Kidney epithelial cell (primary cell): ENCODE measurements at regions not wholly inside any gene's neighbourhood (a gene's known extent, or its start where the extent isn't known, plus 50 kb on each side); places are given as distances from the start of the nearest gene placed in this dataset.
"Not testable (repeated sequence)": the region's sequence is repeated elsewhere in the genome, so short reads cannot be mapped to it uniquely, and the experiment has no call there.

Source experiments
- DNase-seq: peaks from one replicate; pipeline ENCODE4 v3.0.0-alpha.2; 2010; ENCODE audit warnings: low read depth
- H3K27me3 ChIP-seq: 2 replicates; pipeline ENCODE4 v1.6.0; 2011; ENCODE audit warnings: low read length; ENCODE audit not compliant: control insufficient read depth, insufficient read depth
- H3K36me3 ChIP-seq: 2 replicates; pipeline ENCODE4 v1.5.1; 2011; ENCODE audit warnings: low read length; ENCODE audit not compliant: control insufficient read depth, insufficient read depth
- H3K4me3 ChIP-seq: 2 replicates; pipeline ENCODE4 v1.5.1; 2011; ENCODE audit warnings: low read depth, mild to moderate bottlenecking, control low read depth, low read length
- TF ChIP-seq, protein P1 (sequence below): IDR thresholded peaks from 2 replicates; pipeline ENCODE4 v1.5.1; 2011; ENCODE audit warnings: mild to moderate bottlenecking, moderate library complexity, low read length, control low read depth, inconsistent platforms; ENCODE audit not compliant: insufficient read depth, poor library complexity, severe bottlenecking

- DNase-seq, result no peak
- Histone ChIP-seq H3K36me3 (no peaks in the 10 kb centered on the region), H3K4me3 (no peak overlapping the region), H3K27me3 (no peaks in the 10 kb centered on the region)
- TF ChIP-seq, protein P1, sequence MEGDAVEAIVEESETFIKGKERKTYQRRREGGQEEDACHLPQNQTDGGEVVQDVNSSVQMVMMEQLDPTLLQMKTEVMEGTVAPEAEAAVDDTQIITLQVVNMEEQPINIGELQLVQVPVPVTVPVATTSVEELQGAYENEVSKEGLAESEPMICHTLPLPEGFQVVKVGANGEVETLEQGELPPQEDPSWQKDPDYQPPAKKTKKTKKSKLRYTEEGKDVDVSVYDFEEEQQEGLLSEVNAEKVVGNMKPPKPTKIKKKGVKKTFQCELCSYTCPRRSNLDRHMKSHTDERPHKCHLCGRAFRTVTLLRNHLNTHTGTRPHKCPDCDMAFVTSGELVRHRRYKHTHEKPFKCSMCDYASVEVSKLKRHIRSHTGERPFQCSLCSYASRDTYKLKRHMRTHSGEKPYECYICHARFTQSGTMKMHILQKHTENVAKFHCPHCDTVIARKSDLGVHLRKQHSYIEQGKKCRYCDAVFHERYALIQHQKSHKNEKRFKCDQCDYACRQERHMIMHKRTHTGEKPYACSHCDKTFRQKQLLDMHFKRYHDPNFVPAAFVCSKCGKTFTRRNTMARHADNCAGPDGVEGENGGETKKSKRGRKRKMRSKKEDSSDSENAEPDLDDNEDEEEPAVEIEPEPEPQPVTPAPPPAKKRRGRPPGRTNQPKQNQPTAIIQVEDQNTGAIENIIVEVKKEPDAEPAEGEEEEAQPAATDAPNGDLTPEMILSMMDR, result no peak
These were observed 932.6 kb downstream of the SOCS6 start for GRCh38 chr18:71221405-71221804.

- not testable (repeated sequence) for H3K4me3 ChIP-seq, DNase-seq, H3K27me3 ChIP-seq, H3K36me3 ChIP-seq
These were observed 923.9 kb downstream of the SOCS6 start for GRCh38 chr18:71212739-71213138.

DNA sequence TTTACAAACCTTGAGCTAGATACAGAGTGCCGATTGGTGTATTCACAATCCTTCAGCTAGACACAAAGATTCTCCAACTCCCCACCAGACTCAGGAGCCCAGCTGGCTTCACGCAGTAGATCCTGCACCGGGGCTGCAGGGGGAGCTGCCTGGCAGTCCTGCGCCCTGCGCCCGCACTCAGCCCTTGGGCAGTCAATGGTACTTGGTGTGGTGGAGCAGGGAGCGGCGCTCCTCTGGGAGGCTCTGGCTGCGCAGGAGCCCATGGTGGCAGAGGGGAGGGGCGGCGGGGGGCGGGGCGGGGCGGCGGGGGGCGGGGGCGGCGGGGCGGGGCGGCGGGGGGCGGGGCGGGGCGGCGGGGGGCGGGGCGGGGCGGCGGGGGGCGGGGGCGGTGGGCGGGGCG, 923.4 kb downstream of the SOCS6 start:
- Histone ChIP-seq H3K4me3 (no peak overlapping the region), H3K36me3 (no peaks in the 10 kb centered on the region), H3K27me3 (no peaks in the 10 kb centered on the region)
- TF ChIP-seq, protein P1, result no peak
- no peak for DNase-seq

GRCh38 chr18:71209944-71210343, 921.1 kb downstream of the SOCS6 start:
- Histone ChIP-seq H3K27me3 (no peaks in the 10 kb centered on the region), H3K4me3 (no peak overlapping the region), H3K36me3 (no peaks in the 10 kb centered on the region)
- DNase-seq, result no peak
- TF ChIP-seq, protein P1, result no peak

DNA sequence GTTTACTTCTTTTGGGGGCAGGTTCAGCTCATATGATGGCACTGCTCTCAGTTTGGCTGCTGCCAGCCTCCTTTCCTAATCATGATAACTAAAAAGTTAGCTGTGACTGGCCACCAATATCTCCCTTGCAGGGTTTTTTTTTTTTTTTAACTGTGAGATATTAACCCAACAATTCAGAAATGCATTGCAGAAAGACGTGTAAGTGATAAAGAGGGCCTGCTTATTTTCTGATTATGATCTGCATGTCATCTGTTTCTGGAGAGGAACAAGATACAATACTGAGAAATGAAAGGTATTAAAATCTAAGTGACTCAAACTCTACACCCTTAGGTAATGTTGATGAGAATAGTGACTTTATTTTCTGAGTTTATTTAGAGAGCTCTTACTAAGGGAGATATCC, 905.6 kb downstream of the SOCS6 start:
- DNase-seq, result no peak
- H3K27me3 ChIP-seq, result no peaks in the 10 kb centered on the region
- no peak overlapping the region for H3K4me3 ChIP-seq
- TF ChIP-seq, protein P1, result no peak
- no peaks in the 10 kb centered on the region for H3K36me3 ChIP-seq

- DNase-seq, result no peak
- Histone ChIP-seq H3K27me3 (no peaks in the 10 kb centered on the region), H3K4me3 (no peak overlapping the region), H3K36me3 (no peaks in the 10 kb centered on the region)
- TF ChIP-seq, protein P1, result no peak
These were observed 900.7 kb downstream of the SOCS6 start for GRCh38 chr18:71189581-71189980.
